GM23338 (cell line): ENCODE measurements at regions not wholly inside any gene's neighbourhood (a gene's known extent, or its start where the extent isn't known, plus 50 kb on each side); places are given as distances from the start of the nearest gene placed in this dataset.
A peak's percentile ranks its signal among the peaks of the same experiment; 100 is the strongest.

ENCODE experiments used
- ATAC-seq: fragments of 200-7000 bp; cut with Tn5 transposase; 3 replicates; pipeline ENCODE4 v1.9.1; 2020
- DNase-seq: peaks from one replicate; pipeline ENCODE4 v3.0.0-alpha.2; 2015; ENCODE audit warnings: low spot score
- H2AFZ ChIP-seq: fragments of 200-600 bp; sonication (generic); 2 replicates; pipeline ENCODE4 v1.8.0; 2016; ENCODE audit warnings: antibody characterized with exemption, mild to moderate bottlenecking, moderate library complexity
- H3F3A ChIP-seq: fragments of 200-600 bp; sonication (generic); replicated peaks from 2 replicates; pipeline ENCODE4 v1.8.0; 2017; ENCODE audit warnings: antibody characterized with exemption, mixed run types, low read depth
- H3K27ac ChIP-seq: fragments of 200-600 bp; sonication (generic); 2 replicates; pipeline ENCODE4 v1.6.1; 2016; ENCODE audit warnings: low read depth
- H3K27me3 ChIP-seq: fragments of 200-600 bp; sonication (generic); 2 replicates; pipeline ENCODE4 v1.8.0; 2016; ENCODE audit warnings: mild to moderate bottlenecking, mixed run types, moderate library complexity; ENCODE audit not compliant: insufficient read depth
- H3K36me3 ChIP-seq: fragments of 200-600 bp; sonication (generic); 2 replicates; pipeline ENCODE4 v1.8.0; 2016; ENCODE audit warnings: mild to moderate bottlenecking; ENCODE audit not compliant: insufficient read depth
- H3K4me1 ChIP-seq: fragments of 200-600 bp; sonication (generic); 2 replicates; pipeline ENCODE4 v1.8.0; 2016; ENCODE audit warnings: mild to moderate bottlenecking, moderate library complexity; ENCODE audit not compliant: insufficient read depth
- H3K4me2 ChIP-seq: fragments of 200-600 bp; sonication (generic); 2 replicates; pipeline ENCODE4 v1.7.1; 2017; ENCODE audit warnings: mixed run types
- H3K4me3 ChIP-seq: fragments of 200-600 bp; sonication (generic); 2 replicates; pipeline ENCODE4 v1.6.1; 2016; ENCODE audit warnings: mixed run types
- H3K79me2 ChIP-seq: fragments of 200-600 bp; sonication (generic); replicated peaks from 2 replicates; pipeline ENCODE4 v1.8.0; 2017; ENCODE audit warnings: mild to moderate bottlenecking; ENCODE audit not compliant: insufficient read depth
- H3K9me2 ChIP-seq: fragments of 200-600 bp; sonication (generic); 2 replicates; pipeline ENCODE4 v1.8.0; 2017; ENCODE audit not compliant: insufficient read depth
- H4K20me1 ChIP-seq: fragments of 200-600 bp; sonication (generic); replicated peaks from 2 replicates; pipeline ENCODE4 v1.8.0; 2017; ENCODE audit warnings: mild to moderate bottlenecking; ENCODE audit not compliant: insufficient read depth
- H3K27ac Mint-ChIP-seq: 2 replicates; pipeline ENCODE4 v1.8.0; 2020; ENCODE audit warnings: inconsistent platforms, mild to moderate bottlenecking, moderate library complexity, mixed read lengths
- H3K27me3 Mint-ChIP-seq: 3 replicates; pipeline ENCODE4 v1.8.0; 2022; ENCODE audit warnings: low read depth, mild to moderate bottlenecking, moderate library complexity, mixed read lengths, inconsistent platforms; ENCODE audit not compliant: insufficient read depth, poor library complexity
- H3K36me3 Mint-ChIP-seq: 3 replicates; pipeline ENCODE4 v1.8.0; 2021; ENCODE audit warnings: low read depth, mild to moderate bottlenecking, inconsistent platforms, moderate library complexity, mixed read lengths
- H3K4me1 Mint-ChIP-seq: 3 replicates; pipeline ENCODE4 v1.8.0; 2020; ENCODE audit warnings: mild to moderate bottlenecking, inconsistent platforms, mixed read lengths
- H3K4me3 Mint-ChIP-seq: 3 replicates; pipeline ENCODE4 v1.8.0; 2021; ENCODE audit warnings: moderate library complexity, mild to moderate bottlenecking, inconsistent platforms, mixed read lengths
- H3K9me3 Mint-ChIP-seq: 3 replicates; pipeline ENCODE4 v1.8.0; 2020; ENCODE audit warnings: moderate library complexity, mild to moderate bottlenecking, inconsistent platforms, mixed read lengths
- CREB1 ChIP-seq: fragments of 250-450 bp; sonication (Bioruptor Pico); IDR thresholded peaks from 2 replicates; pipeline ENCODE4 v1.5.0; 2020; ENCODE audit warnings: low read depth, mild to moderate bottlenecking, moderate library complexity
- EZH2phosphoT487 ChIP-seq: fragments of 200-600 bp; sonication (generic); IDR thresholded peaks from one replicate; pipeline ENCODE4 v1.8.1; 2018; ENCODE audit warnings: antibody characterized with exemption; ENCODE audit not compliant: unreplicated experiment
- JUNB ChIP-seq: IDR thresholded peaks from one replicate; pipeline ENCODE4 v1.6.1; 2016; ENCODE audit warnings: antibody characterized with exemption; ENCODE audit not compliant: unreplicated experiment
- NANOG ChIP-seq: IDR thresholded peaks from 2 replicates; pipeline ENCODE4 v1.6.1; 2016; ENCODE audit warnings: antibody characterized with exemption, borderline replicate concordance
- POLR2AphosphoS5 ChIP-seq: IDR thresholded peaks from 2 replicates; pipeline ENCODE4 v1.6.1; 2016; ENCODE audit warnings: antibody characterized with exemption, low read depth
- ZNF462 ChIP-seq: fragments of 250-450 bp; sonication (Bioruptor Pico); IDR thresholded peaks from 2 replicates; pipeline ENCODE4 v1.5.0; 2020; ENCODE audit warnings: mild to moderate bottlenecking, moderate library complexity
- TF ChIP-seq, protein P1 (sequence below): IDR thresholded peaks from one replicate; pipeline ENCODE4 v1.6.1; 2018; ENCODE audit warnings: antibody characterized with exemption; ENCODE audit not compliant: unreplicated experiment

DNA sequence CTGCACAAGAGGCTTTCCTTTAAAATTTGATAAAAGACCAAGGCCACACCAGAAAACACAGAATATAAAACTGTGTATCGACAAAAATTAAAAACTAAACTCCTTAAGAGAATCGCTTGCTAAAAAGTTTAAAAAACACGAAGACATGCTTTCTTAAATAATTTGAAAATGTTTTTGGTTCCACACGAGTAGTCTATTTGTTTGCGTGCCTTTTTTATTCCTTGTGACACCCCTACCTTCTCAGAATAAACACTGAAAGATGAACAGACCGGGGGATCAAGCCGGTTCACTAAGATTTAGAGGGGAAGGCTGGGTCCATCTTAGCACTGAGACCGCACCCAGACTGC, 256.4 kb upstream of the STARD13 start (continued):
- TF ChIP-seq, protein P1, sequence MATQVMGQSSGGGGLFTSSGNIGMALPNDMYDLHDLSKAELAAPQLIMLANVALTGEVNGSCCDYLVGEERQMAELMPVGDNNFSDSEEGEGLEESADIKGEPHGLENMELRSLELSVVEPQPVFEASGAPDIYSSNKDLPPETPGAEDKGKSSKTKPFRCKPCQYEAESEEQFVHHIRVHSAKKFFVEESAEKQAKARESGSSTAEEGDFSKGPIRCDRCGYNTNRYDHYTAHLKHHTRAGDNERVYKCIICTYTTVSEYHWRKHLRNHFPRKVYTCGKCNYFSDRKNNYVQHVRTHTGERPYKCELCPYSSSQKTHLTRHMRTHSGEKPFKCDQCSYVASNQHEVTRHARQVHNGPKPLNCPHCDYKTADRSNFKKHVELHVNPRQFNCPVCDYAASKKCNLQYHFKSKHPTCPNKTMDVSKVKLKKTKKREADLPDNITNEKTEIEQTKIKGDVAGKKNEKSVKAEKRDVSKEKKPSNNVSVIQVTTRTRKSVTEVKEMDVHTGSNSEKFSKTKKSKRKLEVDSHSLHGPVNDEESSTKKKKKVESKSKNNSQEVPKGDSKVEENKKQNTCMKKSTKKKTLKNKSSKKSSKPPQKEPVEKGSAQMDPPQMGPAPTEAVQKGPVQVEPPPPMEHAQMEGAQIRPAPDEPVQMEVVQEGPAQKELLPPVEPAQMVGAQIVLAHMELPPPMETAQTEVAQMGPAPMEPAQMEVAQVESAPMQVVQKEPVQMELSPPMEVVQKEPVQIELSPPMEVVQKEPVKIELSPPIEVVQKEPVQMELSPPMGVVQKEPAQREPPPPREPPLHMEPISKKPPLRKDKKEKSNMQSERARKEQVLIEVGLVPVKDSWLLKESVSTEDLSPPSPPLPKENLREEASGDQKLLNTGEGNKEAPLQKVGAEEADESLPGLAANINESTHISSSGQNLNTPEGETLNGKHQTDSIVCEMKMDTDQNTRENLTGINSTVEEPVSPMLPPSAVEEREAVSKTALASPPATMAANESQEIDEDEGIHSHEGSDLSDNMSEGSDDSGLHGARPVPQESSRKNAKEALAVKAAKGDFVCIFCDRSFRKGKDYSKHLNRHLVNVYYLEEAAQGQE, result no peak
- no peak for TF ChIP-seq ZNF462 (CRISPR knock-in tag)

GRCh38 chr13:33542309-33543088, 256.9 kb upstream of the STARD13 start:
- H2AFZ ChIP-seq, result peak overlapping the region; percentile 45; the same call in 1 of the 2 replicates
- H3K36me3 ChIP-seq, result no peaks in the 10 kb centered on the region
- no peaks in the 10 kb centered on the region for H3K79me2 ChIP-seq
- peaks cover 33% of the 10 kb centered on the region for H3K4me1 ChIP-seq
- ATAC-seq (peak; percentile 89), DNase-seq (peak; percentile 95)
- peak overlapping the region; percentile 81 for H3K4me2 ChIP-seq
- H3K27ac Mint-ChIP-seq, result peak overlapping the region; percentile 100
- peaks cover 2% of the 10 kb centered on the region; the same call in 1 of the 3 replicates for H3K36me3 Mint-ChIP-seq
- H3F3A ChIP-seq, result peaks cover 7% of the 10 kb centered on the region; the same call in 1 of the 2 replicates
- no peaks in the 10 kb centered on the region for H4K20me1 ChIP-seq
- H3K27ac ChIP-seq, result peak overlapping the region; percentile 100
- peaks cover 9% of the 10 kb centered on the region for H3K27me3 Mint-ChIP-seq
- peak overlapping the region; percentile 91 for H3K4me3 Mint-ChIP-seq
- H3K27me3 ChIP-seq, result no peaks in the 10 kb centered on the region
- peak overlapping the region; percentile 63 for H3K4me3 ChIP-seq
- peaks cover 48% of the 10 kb centered on the region for H3K4me1 Mint-ChIP-seq
- no peaks in the 10 kb centered on the region; the same call in 2 of the 3 replicates for H3K9me3 Mint-ChIP-seq
- no peaks in the 10 kb centered on the region for H3K9me2 ChIP-seq
- TF ChIP-seq POLR2AphosphoS5 (peak; percentile 71), EZH2phosphoT487 (no peak), NANOG (no peak), JUNB (no peak), CREB1 (CRISPR knock-in tag) (peak; percentile 77)
